Mesendoderm (in vitro differentiated cells): ENCODE measurements at regions not wholly inside any gene's neighbourhood (a gene's known extent, or its start where the extent isn't known, plus 50 kb on each side); places are given as distances from the start of the nearest gene placed in this dataset.
"Not testable (repeated sequence)": the region's sequence is repeated elsewhere in the genome, so short reads cannot be mapped to it uniquely, and the experiment has no call there.

Experiments
- DNase-seq: peaks from one replicate; pipeline ENCODE4 v3.0.0; 2013
- H2AK5ac ChIP-seq: 2 replicates; pipeline ENCODE4 v1.6.1; 2013; ENCODE audit warnings: low read length, inconsistent platforms
- H2BK120ac ChIP-seq: 2 replicates; pipeline ENCODE4 v1.6.1; 2013; ENCODE audit warnings: low read depth, mild to moderate bottlenecking, low read length, moderate library complexity, mixed read lengths
- H2BK15ac ChIP-seq: replicated peaks from 2 replicates; pipeline ENCODE4 v1.6.1; 2013; ENCODE audit warnings: low read depth, mild to moderate bottlenecking, moderate library complexity
- H2BK5ac ChIP-seq: 2 replicates; pipeline ENCODE4 v1.6.1; 2013; ENCODE audit warnings: low read length, inconsistent platforms
- H3K18ac ChIP-seq: 2 replicates; pipeline ENCODE4 v1.6.1; 2013; ENCODE audit warnings: mild to moderate bottlenecking, low read length, mixed read lengths
- H3K23ac ChIP-seq: one replicate; pipeline ENCODE4 v1.6.1; 2013; ENCODE audit warnings: low read length
- H3K27ac ChIP-seq: 2 replicates; pipeline ENCODE4 v1.5.1; 2013; ENCODE audit warnings: low read depth, mild to moderate bottlenecking, inconsistent platforms, low read length, moderate library complexity
- H3K27me3 ChIP-seq: 2 replicates; pipeline ENCODE4 v1.6.1; 2013; ENCODE audit warnings: low read length, control low read depth, mild to moderate bottlenecking, inconsistent platforms; ENCODE audit not compliant: insufficient read depth, poor library complexity
- H3K36me3 ChIP-seq: 2 replicates; pipeline ENCODE4 v1.6.1; 2013; ENCODE audit warnings: low read length, inconsistent platforms; ENCODE audit not compliant: control insufficient read depth, insufficient read depth
- H3K4ac ChIP-seq: one replicate; pipeline ENCODE4 v1.6.1; 2013; ENCODE audit warnings: low read depth, mild to moderate bottlenecking, low read length, moderate library complexity
- H3K4me1 ChIP-seq: 2 replicates; pipeline ENCODE4 v1.6.1; 2013; ENCODE audit warnings: low read depth, low read length, inconsistent platforms; ENCODE audit not compliant: control insufficient read depth
- H3K4me2 ChIP-seq: 2 replicates; pipeline ENCODE4 v1.6.1; 2013; ENCODE audit warnings: low read length
- H3K4me3 ChIP-seq: 2 replicates; pipeline ENCODE4 v1.5.1; 2013; ENCODE audit warnings: mild to moderate bottlenecking, low read length
- H3K56ac ChIP-seq: one replicate; pipeline ENCODE4 v1.6.1; 2013; ENCODE audit warnings: low read length
- H3K79me1 ChIP-seq: 2 replicates; pipeline ENCODE4 v1.6.1; 2013; ENCODE audit warnings: low read length, inconsistent platforms
- H3K79me2 ChIP-seq: 2 replicates; pipeline ENCODE4 v1.6.1; 2013; ENCODE audit warnings: mild to moderate bottlenecking, low read length; ENCODE audit not compliant: control insufficient read depth, insufficient read depth
- H3K9ac ChIP-seq: 2 replicates; pipeline ENCODE4 v1.6.1; 2013; ENCODE audit warnings: low read length, inconsistent platforms
- H4K5ac ChIP-seq: one replicate; pipeline ENCODE4 v1.6.1; 2013; ENCODE audit warnings: low read length
- H4K8ac ChIP-seq: one replicate; pipeline ENCODE4 v1.6.1; 2013; ENCODE audit warnings: low read depth, mild to moderate bottlenecking, control low read depth, low read length, moderate library complexity
- WGBS: extraction: QIAGEN DNeasy Blood & Tissue Kit; methylation state at CpG from one replicate; pipeline ENCODE4 v1.1.7; 2013; ENCODE audit warnings: low lambda C conversion rate, missing lambda C conversion rate; ENCODE audit not compliant: insufficient coverage; ENCODE audit errors: extremely low coverage; 5-methylcytosine and 5-hydroxymethylcytosine counted together

DNA sequence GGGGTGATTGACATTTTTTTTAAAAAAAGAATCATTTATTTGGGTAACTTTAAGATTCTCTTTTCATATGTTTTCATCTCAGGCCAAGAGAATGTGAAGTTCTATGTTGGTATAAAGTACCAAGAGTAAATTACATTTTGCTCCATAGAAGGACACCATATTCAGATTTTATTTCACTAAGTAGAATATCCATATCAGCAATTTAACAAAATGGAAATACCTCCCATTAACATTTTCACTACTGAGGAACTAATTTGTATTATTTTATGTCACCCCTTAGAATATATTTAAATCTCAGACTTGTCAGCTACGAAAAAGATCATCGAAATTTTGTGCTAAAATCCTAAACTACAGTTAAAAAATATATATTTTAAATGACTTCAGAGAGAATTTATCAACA lies 274.3 kb downstream of the SEMA3D start:
- H3K18ac ChIP-seq, result no peak overlapping the region
- H2AK5ac ChIP-seq, result no peak overlapping the region
- no peak overlapping the region for H4K8ac ChIP-seq
- DNase-seq, result no peak
- no CpG with 5 or more reads among the region's 2 CpGs for WGBS
- no peaks in the 10 kb centered on the region for H3K79me1 ChIP-seq
- H3K4ac ChIP-seq, result no peak overlapping the region
- H2BK120ac ChIP-seq, result no peak overlapping the region
- no peaks in the 10 kb centered on the region for H3K36me3 ChIP-seq
- no peak overlapping the region for H3K56ac ChIP-seq
- H3K9ac ChIP-seq, result no peak overlapping the region
- H3K27me3 ChIP-seq, result no peaks in the 10 kb centered on the region
- H3K27ac ChIP-seq, result no peak overlapping the region
- H3K4me2 ChIP-seq, result no peak overlapping the region
- H4K5ac ChIP-seq, result no peak overlapping the region
- H3K79me2 ChIP-seq, result no peaks in the 10 kb centered on the region
- no peaks in the 10 kb centered on the region for H3K4me1 ChIP-seq
- no peak overlapping the region for H2BK5ac ChIP-seq
- H3K4me3 ChIP-seq, result no peak overlapping the region
- no peak overlapping the region for H2BK15ac ChIP-seq
- H3K23ac ChIP-seq, result no peak overlapping the region

DNA sequence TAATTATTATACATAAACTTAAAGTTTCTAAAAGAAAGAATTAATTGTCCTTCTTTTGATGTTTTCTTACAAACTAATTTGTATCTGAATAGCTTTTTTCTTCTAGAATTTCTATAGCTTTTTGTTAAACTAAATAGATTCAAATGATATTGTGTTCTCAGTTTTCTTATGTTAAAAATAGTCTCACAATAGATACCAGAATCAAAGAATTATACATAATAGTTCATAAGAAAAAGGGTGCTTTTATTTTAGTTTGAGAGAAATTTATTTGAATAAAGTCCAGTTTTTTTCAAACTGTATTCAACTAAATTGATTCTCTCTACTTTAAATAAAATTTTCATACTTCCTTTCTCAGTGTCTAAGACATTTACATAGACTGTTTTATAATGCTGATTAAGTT lies 274.8 kb downstream of the SEMA3D start:
- Histone ChIP-seq H3K79me1 (no peaks in the 10 kb centered on the region), H3K36me3 (no peaks in the 10 kb centered on the region), H3K4me2 (no peak overlapping the region), H4K8ac (no peak overlapping the region), H3K4me3 (no peak overlapping the region), H3K23ac (no peak overlapping the region), H3K27ac (no peak overlapping the region), H4K5ac (no peak overlapping the region), H3K4ac (no peak overlapping the region), H3K27me3 (no peaks in the 10 kb centered on the region), H2BK5ac (no peak overlapping the region), H2BK15ac (no peak overlapping the region), H3K79me2 (no peaks in the 10 kb centered on the region), H2BK120ac (no peak overlapping the region), H3K56ac (no peak overlapping the region), H3K18ac (no peak overlapping the region), H3K9ac (no peak overlapping the region), H2AK5ac (no peak overlapping the region), H3K4me1 (no peaks in the 10 kb centered on the region)
- DNase-seq, result no peak

DNA sequence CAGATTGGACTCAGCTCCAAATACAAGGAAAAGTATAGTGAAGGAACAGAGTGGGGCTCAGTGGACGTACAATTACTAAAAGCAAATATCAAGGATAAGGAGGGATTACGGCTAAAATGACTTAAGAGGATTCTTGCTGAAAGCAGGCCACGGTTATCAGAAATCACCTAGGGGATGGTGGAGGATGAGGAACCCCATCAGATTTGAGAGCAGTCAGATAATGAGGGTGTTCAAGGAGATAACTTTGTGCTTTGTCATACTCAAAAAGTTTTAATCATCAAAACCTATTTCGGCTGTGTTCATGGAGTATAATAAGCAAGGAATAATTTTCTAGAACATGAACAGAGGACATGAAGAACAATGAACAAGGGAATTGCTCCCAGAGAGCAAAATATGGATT lies 275.8 kb downstream of the SEMA3D start:
- no peak overlapping the region for H3K9ac ChIP-seq
- H3K27ac ChIP-seq, result no peak overlapping the region
- H4K8ac ChIP-seq, result no peak overlapping the region
- H3K79me1 ChIP-seq, result no peaks in the 10 kb centered on the region
- no peaks in the 10 kb centered on the region for H3K79me2 ChIP-seq
- no peak overlapping the region for H2BK15ac ChIP-seq
- H3K27me3 ChIP-seq, result no peaks in the 10 kb centered on the region
- no peaks in the 10 kb centered on the region for H3K36me3 ChIP-seq
- peak overlapping the region; percentile 30 for H3K56ac ChIP-seq
- H3K4ac ChIP-seq, result no peak overlapping the region
- no peak overlapping the region for H3K23ac ChIP-seq
- no peaks in the 10 kb centered on the region for H3K4me1 ChIP-seq
- no peak overlapping the region for H4K5ac ChIP-seq
- no peak overlapping the region for H2BK120ac ChIP-seq
- H3K4me3 ChIP-seq, result no peak overlapping the region
- no CpG with 5 or more reads among the region's 4 CpGs for WGBS
- no peak overlapping the region for H2AK5ac ChIP-seq
- no peak overlapping the region for H3K18ac ChIP-seq
- no peak overlapping the region for H3K4me2 ChIP-seq
- peak; percentile 11 for DNase-seq
- no peak overlapping the region for H2BK5ac ChIP-seq

DNA sequence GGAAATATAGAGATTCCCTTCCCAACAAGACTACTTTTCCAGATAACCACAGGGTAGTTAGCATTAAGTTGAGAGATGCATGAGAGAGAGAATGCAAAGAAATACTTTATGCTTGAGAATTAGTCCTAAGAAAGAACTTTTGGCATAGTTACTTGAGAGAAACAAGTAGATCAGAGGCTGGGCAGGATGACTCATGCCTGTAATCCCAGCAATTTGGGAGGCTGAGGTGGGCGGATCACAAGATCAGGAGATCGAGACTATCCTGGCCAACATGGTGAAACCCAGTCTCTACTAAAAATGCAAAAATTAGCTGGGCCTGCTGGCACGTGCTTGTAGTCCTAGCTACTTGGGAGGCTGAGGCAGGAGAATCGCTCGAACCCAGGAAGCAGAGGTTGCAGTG lies 276.5 kb downstream of the SEMA3D start:
- not testable (repeated sequence) for H3K4me2 ChIP-seq, H2BK5ac ChIP-seq, H4K8ac ChIP-seq, H3K18ac ChIP-seq, H3K56ac ChIP-seq, H3K9ac ChIP-seq, H3K36me3 ChIP-seq, H3K27ac ChIP-seq, H3K27me3 ChIP-seq, H3K23ac ChIP-seq, H3K79me2 ChIP-seq, H2BK120ac ChIP-seq, H3K4ac ChIP-seq, H2AK5ac ChIP-seq, H2BK15ac ChIP-seq, H3K4me1 ChIP-seq, H3K79me1 ChIP-seq, H3K4me3 ChIP-seq, H4K5ac ChIP-seq
- peak; percentile 26 for DNase-seq
- no CpG with 5 or more reads among the region's 5 CpGs for WGBS

DNA sequence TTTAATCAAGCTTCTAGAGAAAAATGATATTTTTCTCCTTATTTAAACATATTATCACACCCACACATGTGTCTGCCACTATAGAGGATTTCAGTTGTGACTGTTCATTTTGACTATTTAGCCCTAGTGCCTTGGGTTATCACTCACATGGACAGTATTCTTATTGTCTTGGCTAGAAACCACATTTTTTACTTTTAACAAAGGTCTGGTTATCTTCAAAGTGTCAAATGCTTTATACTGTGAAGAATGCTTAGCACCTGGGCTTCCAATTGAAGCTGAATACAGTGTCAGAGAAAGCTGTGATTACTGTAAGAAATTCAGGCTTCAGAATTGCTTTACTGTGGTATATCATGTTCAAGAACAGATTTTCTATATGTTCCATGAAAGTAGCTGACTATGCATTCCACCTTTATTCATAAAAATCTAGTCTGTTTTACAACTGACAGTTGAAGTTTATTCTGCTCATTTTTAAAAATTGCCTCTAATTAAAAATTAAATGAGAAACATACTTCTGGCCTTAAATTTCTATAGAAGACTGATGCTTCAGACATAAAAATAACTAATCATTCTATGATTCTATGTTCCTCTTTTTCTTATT lies 278.6 kb downstream of the SEMA3D start:
- Histone ChIP-seq H2BK120ac (no peak overlapping the region), H2BK15ac (no peak overlapping the region), H3K9ac (no peak overlapping the region), H3K4me3 (no peak overlapping the region), H2BK5ac (no peak overlapping the region), H2AK5ac (no peak overlapping the region), H3K4me1 (no peaks in the 10 kb centered on the region), H3K23ac (no peak overlapping the region), H3K27ac (no peak overlapping the region), H4K5ac (no peak overlapping the region), H3K56ac (no peak overlapping the region), H3K27me3 (no peaks in the 10 kb centered on the region), H3K79me1 (no peaks in the 10 kb centered on the region), H3K36me3 (no peaks in the 10 kb centered on the region), H3K4ac (no peak overlapping the region), H3K4me2 (no peak overlapping the region), H4K8ac (no peak overlapping the region), H3K79me2 (no peaks in the 10 kb centered on the region), H3K18ac (no peak overlapping the region)
- DNase-seq, result peak; percentile 70

DNA sequence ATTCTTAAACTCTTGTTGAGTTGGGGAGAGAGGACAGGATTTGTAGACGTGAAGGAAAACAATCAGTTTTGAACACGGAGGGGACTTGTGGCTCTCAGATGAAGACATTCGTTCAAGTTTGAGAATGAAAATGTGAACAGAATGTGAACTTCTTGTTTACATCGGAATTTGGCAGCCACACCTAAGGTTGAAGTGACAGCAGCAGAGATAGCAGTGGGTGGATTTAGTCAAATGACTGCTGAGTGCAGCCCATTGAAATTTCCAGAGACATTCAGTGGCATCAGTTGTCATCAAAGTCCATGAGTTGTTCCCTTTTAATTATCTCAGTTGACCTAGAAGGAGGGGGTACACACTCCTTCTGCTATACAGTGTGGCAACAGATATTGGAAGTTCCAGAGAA lies 280.0 kb downstream of the SEMA3D start:
- Histone ChIP-seq H3K4ac (no peak overlapping the region), H3K27me3 (no peaks in the 10 kb centered on the region), H3K79me1 (no peaks in the 10 kb centered on the region), H3K27ac (no peak overlapping the region), H3K36me3 (no peaks in the 10 kb centered on the region), H3K79me2 (no peaks in the 10 kb centered on the region), H4K5ac (no peak overlapping the region), H2BK120ac (no peak overlapping the region), H3K4me3 (no peak overlapping the region), H2BK15ac (no peak overlapping the region), H3K56ac (no peak overlapping the region), H2BK5ac (no peak overlapping the region), H3K9ac (no peak overlapping the region), H3K23ac (no peak overlapping the region), H3K4me1 (no peaks in the 10 kb centered on the region), H3K18ac (no peak overlapping the region), H4K8ac (peak overlapping the region; percentile 13), H2AK5ac (no peak overlapping the region), H3K4me2 (no peak overlapping the region)
- peak; percentile 23 for DNase-seq
- WGBS, result no CpG with 5 or more reads among the region's 4 CpGs
